GM18505 (cell line): ENCODE measurements at regions not wholly inside any gene's neighbourhood (a gene's known extent, or its start where the extent isn't known, plus 50 kb on each side); places are given as distances from the start of the nearest gene placed in this dataset.

ENCODE experiments used
- ATAC-seq: cut with Tn5 transposase; IDR thresholded peaks from one replicate; pipeline ENCODE4 v1.9.1; 2021; ENCODE audit not compliant: unreplicated experiment
- POLR2A ChIP-seq: IDR thresholded peaks from 4 replicates; pipeline ENCODE4 v1.6.1; 2011; ENCODE audit warnings: borderline replicate concordance; ENCODE audit not compliant: insufficient read depth, insufficient read length; ENCODE audit errors: extremely low read depth

- TF ChIP-seq POLR2A = no peak
- ATAC-seq = no peak
Measured at GRCh38 chr14:55864890-55865655, 253.1 kb upstream of the PELI2 start.

- ATAC-seq = no peak
- no peak for TF ChIP-seq POLR2A
Measured at GRCh38 chr14:55867311-55867710, 250.9 kb upstream of the PELI2 start.

GRCh38 chr14:55867719-55868118, 250.5 kb upstream of the PELI2 start:
- no peak for ATAC-seq
- no peak for TF ChIP-seq POLR2A

GRCh38 chr14:55869397-55870049, 248.7 kb upstream of the PELI2 start:
- no peak for ATAC-seq
- no peak for TF ChIP-seq POLR2A

- no peak for ATAC-seq
- TF ChIP-seq POLR2A = no peak
Measured at GRCh38 chr14:55873169-55873568, 245.0 kb upstream of the PELI2 start.

GRCh38 chr14:55874785-55875184, 243.4 kb upstream of the PELI2 start:
- ATAC-seq = no peak
- no peak for TF ChIP-seq POLR2A

GRCh38 chr14:55877942-55878341, 240.3 kb upstream of the PELI2 start:
- ATAC-seq = no peak
- no peak for TF ChIP-seq POLR2A

GRCh38 chr14:55881577-55882241, 236.5 kb upstream of the PELI2 start:
- ATAC-seq = no peak
- TF ChIP-seq POLR2A = no peak

- no peak for ATAC-seq
- no peak for TF ChIP-seq POLR2A
Measured at GRCh38 chr14:55884819-55885218, 233.4 kb upstream of the PELI2 start.

GRCh38 chr14:55889124-55889523, 229.1 kb upstream of the PELI2 start:
- no peak for TF ChIP-seq POLR2A
- no peak for ATAC-seq

- ATAC-seq = no peak
- TF ChIP-seq POLR2A = no peak
Measured at GRCh38 chr14:55891692-55892091, 226.5 kb upstream of the PELI2 start.

- TF ChIP-seq POLR2A = no peak
- no peak for ATAC-seq
Measured at GRCh38 chr14:55892906-55893305, 225.3 kb upstream of the PELI2 start.

- no peak for TF ChIP-seq POLR2A
- no peak for ATAC-seq
Measured at GRCh38 chr14:55893705-55894104, 224.5 kb upstream of the PELI2 start.

GRCh38 chr14:55897031-55897430, 221.2 kb upstream of the PELI2 start:
- ATAC-seq = no peak
- no peak for TF ChIP-seq POLR2A

- no peak for ATAC-seq
- no peak for TF ChIP-seq POLR2A
Measured at GRCh38 chr14:55898938-55899337, 219.3 kb upstream of the PELI2 start.

GRCh38 chr14:55899531-55899930, 218.7 kb upstream of the PELI2 start:
- ATAC-seq = no peak
- no peak for TF ChIP-seq POLR2A
